CD4-positive, CD25-positive, alpha-beta regulatory T cell (primary cell): ENCODE measurements at regions not wholly inside any gene's neighbourhood (a gene's known extent, or its start where the extent isn't known, plus 50 kb on each side); places are given as distances from the start of the nearest gene placed in this dataset.

Experiments
- ATAC-seq, 2 donors: fragments of 150-1000 bp; cut with Tn5 transposase; one replicate each; pipeline ENCODE4 v1.10.0; 2021; ENCODE audit warnings: low read depth in 2 of 2, moderate number of reproducible peaks in 2 of 2, moderate library complexity in 1 of 2
- DNase-seq, 3 donors: peaks; one replicate each; pipeline versions ENCODE4 v3.0.0 to v3.0.0-alpha.2; 2012 to 2022; ENCODE audit warnings: mixed read lengths in 1 of 3
- H3K27ac ChIP-seq: one replicate; pipeline ENCODE4 v1.7.0; 2013; ENCODE audit warnings: mild to moderate bottlenecking, low read length; ENCODE audit not compliant: insufficient read depth, poor library complexity, severe bottlenecking
- H3K27me3 ChIP-seq: one replicate; pipeline ENCODE4 v1.7.0; 2013; ENCODE audit warnings: low read length; ENCODE audit not compliant: control insufficient read depth, insufficient read depth
- H3K36me3 ChIP-seq: one replicate; pipeline ENCODE4 v1.7.0; 2013; ENCODE audit warnings: mild to moderate bottlenecking, low read length, moderate library complexity; ENCODE audit not compliant: control insufficient read depth, insufficient read depth
- H3K4me1 ChIP-seq: 2 replicates; pipeline ENCODE4 v1.7.0; 2013; ENCODE audit warnings: mild to moderate bottlenecking, low read length; ENCODE audit not compliant: insufficient read depth, control insufficient read depth, poor library complexity, severe bottlenecking
- H3K4me3 ChIP-seq: one replicate; pipeline ENCODE4 v1.7.0; 2013; ENCODE audit warnings: low read depth, mild to moderate bottlenecking, low read length, moderate library complexity
- H3K9me3 ChIP-seq, 2 experiments: 1 replicate in 1 of 2; 2 replicates in 1 of 2; pipeline ENCODE4 v1.7.0; 2013; ENCODE audit warnings: low read length in 2 of 2, mild to moderate bottlenecking in 1 of 2, moderate library complexity in 1 of 2; ENCODE audit not compliant: control insufficient read depth in 2 of 2
- H3K27ac Mint-ChIP-seq, 3 donors: one replicate each; pipeline ENCODE4 v1.8.0; 2020 to 2022; ENCODE audit warnings: mild to moderate bottlenecking in 3 of 3, mixed read lengths in 3 of 3, moderate library complexity in 2 of 3
- H3K27me3 Mint-ChIP-seq: one replicate; pipeline ENCODE4 v1.8.0; 2022; ENCODE audit warnings: mild to moderate bottlenecking, mixed read lengths
- H3K36me3 Mint-ChIP-seq: one replicate; pipeline ENCODE4 v1.8.0; 2020; ENCODE audit warnings: mixed read lengths
- H3K4me1 Mint-ChIP-seq, 4 donors: one replicate each; pipeline ENCODE4 v1.8.0; 2020 to 2022; ENCODE audit warnings: mixed read lengths in 4 of 4, mild to moderate bottlenecking in 1 of 4
- H3K4me3 Mint-ChIP-seq, 4 donors: one replicate each; pipeline ENCODE4 v1.8.0; 2020 to 2022; ENCODE audit warnings: mild to moderate bottlenecking in 4 of 4, mixed read lengths in 4 of 4, moderate library complexity in 3 of 4
- H3K9me3 Mint-ChIP-seq, 7 donors: one replicate each; pipeline ENCODE4 v1.8.0; 2020 to 2022; ENCODE audit warnings: mixed read lengths in 7 of 7, mild to moderate bottlenecking in 3 of 7, moderate library complexity in 2 of 7

- H3K36me3 ChIP-seq: no peaks in the 10 kb centered on the region
- Mint-ChIP-seq H3K9me3 (peaks cover 2 to 24% (median 8%) of the 10 kb centered on the region in 7 donors), H3K27ac (no peak overlapping the region), H3K36me3 (no peaks in the 10 kb centered on the region), H3K4me3 (no peak overlapping the region), H3K4me1 (no peaks in the 10 kb centered on the region), H3K27me3 (no peaks in the 10 kb centered on the region)
- H3K27me3 ChIP-seq: no peaks in the 10 kb centered on the region
- ATAC-seq (no peak), DNase-seq (no peak)
- H3K4me1 ChIP-seq: no peaks in the 10 kb centered on the region
- no peak overlapping the region for H3K27ac ChIP-seq
- peaks cover 4 to 8% of the 10 kb centered on the region in 2 experiments for H3K9me3 ChIP-seq
- H3K4me3 ChIP-seq: no peak overlapping the region
These were observed 55.8 kb upstream of the ARHGAP42 start for GRCh38 chr11:100631316-100631715.

- Histone ChIP-seq H3K36me3 (no peaks in the 10 kb centered on the region), H3K4me3 (no peak overlapping the region), H3K9me3 (peaks cover 4 to 8% of the 10 kb centered on the region in 2 experiments), H3K27me3 (no peaks in the 10 kb centered on the region), H3K4me1 (no peaks in the 10 kb centered on the region), H3K27ac (no peak overlapping the region)
- Mint-ChIP-seq H3K9me3 (peaks cover 4 to 24% (median 9%) of the 10 kb centered on the region in 7 donors), H3K4me1 (no peaks in the 10 kb centered on the region), H3K27me3 (no peaks in the 10 kb centered on the region), H3K36me3 (no peaks in the 10 kb centered on the region), H3K27ac (no peak overlapping the region), H3K4me3 (no peak overlapping the region)
- no peak for ATAC-seq
- no peak for DNase-seq
These were observed 54.1 kb upstream of the ARHGAP42 start for GRCh38 chr11:100632941-100633452.

GRCh38 chr11:100635194-100635593 lies 51.9 kb upstream of the ARHGAP42 start:
- Mint-ChIP-seq H3K4me3 (no peak overlapping the region), H3K27me3 (no peaks in the 10 kb centered on the region), H3K36me3 (no peaks in the 10 kb centered on the region), H3K4me1 (no peaks in the 10 kb centered on the region), H3K9me3 (peaks cover 5 to 21% (median 9%) of the 10 kb centered on the region in 7 donors), H3K27ac (no peak overlapping the region)
- peaks cover 4 to 8% of the 10 kb centered on the region in 2 experiments for H3K9me3 ChIP-seq
- no peak overlapping the region for H3K27ac ChIP-seq
- ATAC-seq (no peak), DNase-seq (no peak)
- H3K4me3 ChIP-seq: no peak overlapping the region
- H3K4me1 ChIP-seq: no peaks in the 10 kb centered on the region
- no peaks in the 10 kb centered on the region for H3K27me3 ChIP-seq
- H3K36me3 ChIP-seq: no peaks in the 10 kb centered on the region

GRCh38 chr11:100636536-100636935 lies 50.6 kb upstream of the ARHGAP42 start:
- Histone ChIP-seq H3K36me3 (no peaks in the 10 kb centered on the region), H3K27ac (no peak overlapping the region), H3K4me3 (no peak overlapping the region), H3K4me1 (no peaks in the 10 kb centered on the region), H3K9me3 (peaks cover 4 to 8% of the 10 kb centered on the region in 2 experiments), H3K27me3 (no peaks in the 10 kb centered on the region)
- no peak for ATAC-seq
- H3K36me3 Mint-ChIP-seq: no peaks in the 10 kb centered on the region
- DNase-seq: no peak
- H3K27me3 Mint-ChIP-seq: no peaks in the 10 kb centered on the region
- no peak overlapping the region for H3K27ac Mint-ChIP-seq
- no peaks in the 10 kb centered on the region for H3K4me1 Mint-ChIP-seq
- H3K4me3 Mint-ChIP-seq: no peak overlapping the region
- H3K9me3 Mint-ChIP-seq: peaks cover 5 to 21% (median 7%) of the 10 kb centered on the region in 7 donors
